ENCODE measurements at regions not wholly inside any gene's neighbourhood (a gene's known extent, or its start where the extent isn't known, plus 50 kb on each side); places are given as distances from the start of the nearest gene placed in this dataset.

DNA sequence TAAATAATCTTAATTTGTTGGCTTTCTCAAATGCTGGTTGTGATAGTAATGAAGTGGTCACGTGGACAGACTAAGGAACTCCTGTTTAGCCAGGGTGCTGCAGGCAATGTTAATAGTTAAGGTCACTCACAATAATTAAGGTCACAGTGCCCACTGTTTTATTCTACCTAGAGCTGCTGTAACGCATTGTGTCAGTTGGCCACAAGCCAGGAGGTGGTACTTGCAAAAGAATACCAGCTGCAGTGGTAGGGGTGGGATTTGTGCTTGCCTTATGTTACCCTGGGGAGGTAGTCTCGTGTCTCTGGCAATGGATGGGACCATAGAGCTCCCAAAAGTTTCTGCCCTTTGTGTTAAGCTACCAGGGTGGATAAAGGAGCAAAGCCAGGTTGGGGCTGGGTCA is 969.1 kb upstream of the CDH8 start:
- H3K36me3 ChIP-seq: no peaks in the 10 kb centered on the region
- DNase-seq (ENCODE audit: low spot score): no peak
- no peak overlapping the region for H3K27ac ChIP-seq
- TF ChIP-seq POLR2A (IDR thresholded peaks at IDR 0.05) (no peak), POLR2AphosphoS5 (IDR thresholded peaks at IDR 0.05) (no peak)
- TF ChIP-seq, protein P1, sequence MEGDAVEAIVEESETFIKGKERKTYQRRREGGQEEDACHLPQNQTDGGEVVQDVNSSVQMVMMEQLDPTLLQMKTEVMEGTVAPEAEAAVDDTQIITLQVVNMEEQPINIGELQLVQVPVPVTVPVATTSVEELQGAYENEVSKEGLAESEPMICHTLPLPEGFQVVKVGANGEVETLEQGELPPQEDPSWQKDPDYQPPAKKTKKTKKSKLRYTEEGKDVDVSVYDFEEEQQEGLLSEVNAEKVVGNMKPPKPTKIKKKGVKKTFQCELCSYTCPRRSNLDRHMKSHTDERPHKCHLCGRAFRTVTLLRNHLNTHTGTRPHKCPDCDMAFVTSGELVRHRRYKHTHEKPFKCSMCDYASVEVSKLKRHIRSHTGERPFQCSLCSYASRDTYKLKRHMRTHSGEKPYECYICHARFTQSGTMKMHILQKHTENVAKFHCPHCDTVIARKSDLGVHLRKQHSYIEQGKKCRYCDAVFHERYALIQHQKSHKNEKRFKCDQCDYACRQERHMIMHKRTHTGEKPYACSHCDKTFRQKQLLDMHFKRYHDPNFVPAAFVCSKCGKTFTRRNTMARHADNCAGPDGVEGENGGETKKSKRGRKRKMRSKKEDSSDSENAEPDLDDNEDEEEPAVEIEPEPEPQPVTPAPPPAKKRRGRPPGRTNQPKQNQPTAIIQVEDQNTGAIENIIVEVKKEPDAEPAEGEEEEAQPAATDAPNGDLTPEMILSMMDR (IDR thresholded peaks at IDR 0.05): no peak
- WGBS: 40% methylated on average over 3 of the region's 3 CpGs
- H3K27me3 ChIP-seq (replicated peaks; ENCODE audit: insufficient read depth): no peaks in the 10 kb centered on the region
- no peak overlapping the region for H3K4me3 ChIP-seq
- no peaks in the 10 kb centered on the region for H3K9me3 ChIP-seq
- intact Hi-C loops (cut with DNase I): no loop called here
- H3K4me1 ChIP-seq (replicated peaks): no peaks in the 10 kb centered on the region

DNA sequence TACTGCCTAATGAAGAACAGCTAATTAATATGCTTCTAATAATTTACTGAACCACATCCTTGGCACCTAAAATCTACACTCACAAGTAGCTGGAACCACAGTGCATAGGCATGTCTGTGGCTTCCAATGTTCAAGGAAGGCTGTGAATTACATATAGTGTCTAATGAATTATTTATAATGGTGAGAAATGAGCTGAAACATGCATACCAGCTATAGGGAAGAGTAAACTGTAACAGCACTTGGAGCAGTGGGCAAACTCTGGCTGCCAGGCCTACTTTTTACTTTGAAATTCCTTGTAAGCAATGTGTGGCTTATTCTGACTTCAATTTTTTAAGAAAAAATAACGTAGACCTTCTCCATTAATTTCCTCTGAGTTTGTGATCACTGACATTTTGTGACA is 953.2 kb upstream of the CDH8 start:
- Histone ChIP-seq H3K4me1 (replicated peaks) (no peaks in the 10 kb centered on the region), H3K27ac (no peak overlapping the region), H3K4me3 (no peak overlapping the region), H3K9me3 (no peaks in the 10 kb centered on the region), H3K27me3 (replicated peaks; ENCODE audit: insufficient read depth) (no peaks in the 10 kb centered on the region), H3K36me3 (no peaks in the 10 kb centered on the region)
- DNase-seq (ENCODE audit: low spot score): no peak
- WGBS: 86% methylated on average over 1 of the region's 1 CpG
- intact Hi-C loops (cut with DNase I): no loop called here
- no peak for TF ChIP-seq POLR2A (IDR thresholded peaks at IDR 0.05)
- TF ChIP-seq, protein P1 (IDR thresholded peaks at IDR 0.05): no peak
- TF ChIP-seq POLR2AphosphoS5 (IDR thresholded peaks at IDR 0.05): no peak

DNA sequence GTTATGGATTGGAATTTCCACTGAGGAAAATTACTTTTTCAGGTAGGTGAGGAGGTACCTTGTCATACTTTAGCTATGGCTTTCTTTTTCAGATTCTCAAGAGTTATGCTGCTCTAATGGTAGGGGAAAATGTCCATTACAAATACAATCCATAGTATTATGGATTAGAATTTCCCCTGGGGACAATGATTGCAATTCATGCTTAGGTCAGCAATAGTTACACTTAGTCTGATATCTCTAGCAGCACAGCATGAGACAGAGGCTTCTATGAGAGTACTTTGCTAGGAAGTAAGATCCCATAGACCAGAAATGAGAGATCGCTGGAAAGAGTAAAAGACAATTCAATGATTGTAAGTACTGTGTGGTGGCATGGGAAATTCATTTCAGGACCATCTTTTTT is 949.5 kb upstream of the CDH8 start:
- Histone ChIP-seq H3K4me3 (no peak overlapping the region), H3K9me3 (no peaks in the 10 kb centered on the region), H3K27me3 (replicated peaks; ENCODE audit: insufficient read depth) (no peaks in the 10 kb centered on the region), H3K27ac (no peak overlapping the region), H3K36me3 (no peaks in the 10 kb centered on the region), H3K4me1 (replicated peaks) (no peaks in the 10 kb centered on the region)
- intact Hi-C loops (cut with DNase I): no loop called here
- WGBS: 97% methylated on average over 1 of the region's 1 CpG
- DNase-seq (ENCODE audit: low spot score): no peak
- TF ChIP-seq POLR2A (IDR thresholded peaks at IDR 0.05): no peak
- TF ChIP-seq, protein P1 (IDR thresholded peaks at IDR 0.05): no peak
- TF ChIP-seq POLR2AphosphoS5 (IDR thresholded peaks at IDR 0.05): no peak

DNA sequence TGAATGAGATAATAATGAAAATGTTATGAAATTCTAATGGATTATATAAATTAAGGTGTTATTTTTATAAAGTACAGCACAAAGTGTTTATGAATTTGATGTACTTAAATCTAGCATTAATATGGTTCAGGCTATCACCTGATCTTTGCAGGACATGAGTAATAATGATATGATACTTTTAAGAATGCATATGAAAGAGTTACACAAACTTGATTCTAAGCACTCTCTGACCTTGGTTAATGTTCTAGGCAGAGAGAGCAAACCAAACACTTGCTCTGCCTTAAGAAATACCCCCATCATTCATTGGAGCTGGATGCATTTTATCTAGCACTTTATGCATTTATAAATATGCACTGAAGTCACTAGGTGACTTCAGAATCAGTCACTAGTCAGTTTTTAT is 942.2 kb upstream of the CDH8 start:
- Histone ChIP-seq H3K9me3 (no peaks in the 10 kb centered on the region), H3K27me3 (replicated peaks; ENCODE audit: insufficient read depth) (no peaks in the 10 kb centered on the region), H3K27ac (no peak overlapping the region), H3K4me1 (replicated peaks) (no peaks in the 10 kb centered on the region), H3K4me3 (no peak overlapping the region), H3K36me3 (no peaks in the 10 kb centered on the region)
- TF ChIP-seq, protein P1 (IDR thresholded peaks at IDR 0.05): no peak
- TF ChIP-seq POLR2AphosphoS5 (IDR thresholded peaks at IDR 0.05) (no peak), POLR2A (IDR thresholded peaks at IDR 0.05) (no peak)
- no peak for DNase-seq (ENCODE audit: low spot score)
- intact Hi-C loops (cut with DNase I): no loop called here

DNA sequence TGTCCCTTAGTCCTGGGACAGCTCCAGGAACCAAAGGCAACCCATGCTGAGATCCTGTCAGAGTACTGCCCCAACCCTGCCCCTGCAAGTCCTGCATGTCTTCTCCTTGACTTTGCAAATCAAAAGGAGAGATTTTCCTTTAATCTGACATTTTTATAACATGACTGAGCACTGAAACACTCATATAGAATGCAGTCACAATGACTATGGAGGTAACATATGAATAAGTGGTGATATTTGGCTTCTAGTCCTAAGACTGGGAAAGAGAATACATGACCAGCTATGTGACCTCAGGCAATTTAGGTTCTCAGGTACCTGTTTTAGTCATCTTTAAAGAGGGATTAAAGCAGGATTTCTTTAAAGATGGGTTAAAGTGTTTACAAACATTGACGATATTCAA is 941.6 kb upstream of the CDH8 start:
- no peak for DNase-seq (ENCODE audit: low spot score)
- TF ChIP-seq POLR2A (IDR thresholded peaks at IDR 0.05) (no peak), POLR2AphosphoS5 (IDR thresholded peaks at IDR 0.05) (no peak)
- TF ChIP-seq, protein P1 (IDR thresholded peaks at IDR 0.05): no peak
- H3K4me1 ChIP-seq (replicated peaks): no peaks in the 10 kb centered on the region
- no peaks in the 10 kb centered on the region for H3K36me3 ChIP-seq
- WGBS: 92% methylated on average over 1 of the region's 1 CpG
- intact Hi-C loops (cut with DNase I): no loop called here
- H3K4me3 ChIP-seq: no peak overlapping the region
- H3K27ac ChIP-seq: no peak overlapping the region
- no peaks in the 10 kb centered on the region for H3K9me3 ChIP-seq
- H3K27me3 ChIP-seq (replicated peaks; ENCODE audit: insufficient read depth): no peaks in the 10 kb centered on the region

Data from prostate gland (tissue), 2 donors.